Activated naive CD4-positive, alpha-beta T cell treated with Interleukin-2 at 50 U/mL for 16 hours (primary cell): ENCODE measurements at regions not wholly inside any gene's neighbourhood (a gene's known extent, or its start where the extent isn't known, plus 50 kb on each side); places are given as distances from the start of the nearest gene placed in this dataset.

Experiments used
- DNase-seq: peaks from one replicate; pipeline ENCODE4 v3.0.0-alpha.2; 2020

DNA sequence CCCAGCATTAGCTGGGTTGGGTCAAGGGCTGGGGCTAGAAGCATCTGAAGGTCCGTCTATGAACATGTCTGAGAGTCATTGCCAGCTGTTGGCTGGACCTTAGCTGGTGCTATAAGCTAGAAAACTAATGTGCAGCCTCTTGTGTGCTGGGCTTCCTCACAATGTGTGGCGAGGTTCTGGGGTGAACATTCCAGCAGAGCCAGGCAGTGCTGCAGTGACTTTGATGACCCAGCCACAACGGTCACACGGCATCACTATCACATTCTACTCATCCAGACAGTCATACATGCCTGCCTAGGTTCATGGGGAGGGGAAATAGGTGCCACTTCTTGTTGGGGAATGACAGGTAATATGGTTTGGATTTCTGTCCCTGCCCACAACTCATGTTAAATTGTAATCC, 260.5 kb downstream of the CYP26B1 start:
- no peak for DNase-seq

GRCh38 chr2:71886241-71886640, 261.4 kb downstream of the CYP26B1 start:
- no peak for DNase-seq

GRCh38 chr2:71884303-71885042, 263.2 kb downstream of the CYP26B1 start:
- no peak for DNase-seq

- no peak for DNase-seq
These were observed 264.7 kb downstream of the CYP26B1 start for GRCh38 chr2:71882949-71883472.

DNA sequence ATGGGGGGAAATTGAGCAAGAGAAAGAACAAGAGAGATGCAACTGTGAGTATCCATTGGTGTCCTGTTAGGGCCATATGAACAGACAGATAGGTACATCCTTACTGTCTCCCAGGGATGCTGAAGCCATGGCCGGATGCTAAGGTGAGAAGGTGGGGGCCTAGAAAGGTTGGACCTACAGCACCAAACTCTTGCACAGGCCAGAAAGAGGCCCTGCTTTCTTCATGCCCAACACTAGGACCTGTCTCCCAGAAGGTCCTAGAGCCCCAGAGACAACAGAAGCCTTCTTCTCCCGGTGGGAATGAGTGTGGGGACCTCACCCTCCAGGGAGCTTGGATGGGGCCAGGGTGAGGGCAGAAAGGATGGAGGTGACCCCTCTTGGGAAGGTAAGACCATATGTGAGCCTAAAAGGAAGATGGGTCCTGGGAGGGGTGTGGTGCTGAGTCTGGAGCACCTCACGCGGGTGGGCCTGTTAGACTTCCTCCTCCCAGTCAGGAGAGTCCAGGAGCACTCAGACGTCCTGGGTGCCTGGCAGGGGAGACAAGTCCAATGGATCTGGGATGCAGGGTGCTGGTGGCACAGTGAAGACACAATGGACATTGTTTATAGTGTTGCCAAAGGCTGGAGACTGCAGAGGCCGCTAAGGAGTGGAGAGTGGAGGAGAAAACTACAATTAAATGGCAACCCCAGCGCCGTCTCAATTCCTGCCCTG, 265.3 kb downstream of the CYP26B1 start:
- DNase-seq, result no peak

DNA sequence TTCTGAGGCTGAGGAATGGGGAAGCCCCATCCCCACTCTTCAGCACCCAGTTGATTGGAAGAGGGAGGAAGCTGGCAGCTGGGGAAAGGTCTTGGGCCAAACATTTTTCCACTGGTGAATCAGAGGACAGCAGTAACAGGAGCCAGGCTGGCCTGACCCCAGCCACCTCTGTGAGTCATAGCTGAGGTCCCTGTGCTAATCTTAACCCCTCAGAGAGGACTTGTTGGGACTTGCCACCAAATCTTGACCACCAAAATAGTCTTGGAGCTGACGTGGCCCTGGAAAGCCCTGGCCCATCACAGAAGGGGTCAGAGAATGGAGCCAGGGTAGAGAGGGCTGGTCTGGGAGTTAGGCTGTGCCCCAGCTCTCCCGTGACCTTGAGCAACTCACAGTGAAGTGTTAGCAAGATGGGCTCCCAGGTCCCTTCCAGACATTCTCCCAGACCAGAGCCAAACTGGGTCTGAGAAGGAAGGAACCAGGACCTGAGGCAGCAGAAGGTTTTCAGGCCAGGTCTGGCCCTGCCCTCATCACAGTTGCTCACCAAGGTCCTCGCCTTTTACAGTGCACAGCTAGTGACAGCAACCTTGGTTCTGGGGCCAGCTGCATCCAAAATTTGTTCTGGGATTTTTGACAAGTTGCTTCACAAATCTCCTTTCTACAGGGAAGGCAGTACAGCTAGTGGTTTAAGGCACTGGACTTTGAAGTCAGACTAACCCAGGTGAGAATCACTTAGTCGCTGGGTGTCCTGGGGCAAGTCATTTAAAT, 266.6 kb downstream of the CYP26B1 start:
- no peak for DNase-seq

DNA sequence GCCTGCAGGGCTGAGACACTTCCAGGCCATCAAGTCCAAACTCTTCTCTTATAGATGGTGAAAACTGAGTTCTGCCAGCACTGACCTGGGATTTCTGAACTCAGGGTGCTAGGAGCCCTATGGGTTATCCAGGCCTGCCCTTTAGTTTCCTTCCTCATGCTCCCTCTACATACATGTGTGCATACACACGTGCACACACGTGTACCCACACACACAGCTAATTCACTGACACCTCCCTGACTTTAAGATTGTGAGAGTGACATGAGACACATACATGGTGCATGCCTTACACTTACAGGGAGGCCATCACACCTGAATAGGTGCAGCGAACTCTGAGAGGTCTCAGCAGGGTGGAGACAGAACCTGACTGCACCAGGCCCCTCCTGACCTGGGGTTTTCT, 267.4 kb downstream of the CYP26B1 start:
- DNase-seq, result no peak

DNA sequence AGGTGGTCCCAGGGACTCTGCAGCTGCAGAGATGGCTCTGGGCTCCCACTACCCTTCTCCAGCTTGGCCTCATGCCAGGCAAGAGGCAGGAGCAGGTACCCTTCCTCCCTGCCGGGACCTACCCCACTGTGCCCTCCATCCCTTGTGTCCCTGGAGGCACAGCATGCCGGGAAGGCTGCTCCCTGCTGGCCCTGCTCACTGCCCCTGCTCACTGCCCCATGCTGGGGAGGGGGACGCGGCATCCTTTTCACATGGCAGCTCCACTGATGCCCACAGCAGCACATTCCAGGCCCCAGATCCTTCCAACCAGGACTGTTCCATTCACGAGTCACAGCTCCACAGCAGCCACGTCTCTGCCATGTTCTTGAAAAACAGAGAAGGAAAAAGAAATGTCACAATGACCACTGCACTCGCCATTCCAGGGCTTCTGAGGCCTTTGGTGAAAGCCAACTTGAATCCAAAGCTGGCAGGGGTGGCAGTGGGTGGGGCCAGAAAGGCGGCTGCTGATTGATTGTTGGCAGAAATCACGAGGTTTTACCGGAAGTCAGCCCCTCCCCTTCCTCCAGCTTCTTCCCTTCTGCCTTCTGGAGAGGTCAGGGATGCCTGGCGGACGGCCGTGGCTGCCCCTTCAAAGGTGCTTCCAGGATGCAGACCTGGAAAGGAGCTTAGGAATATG, 268.0 kb downstream of the CYP26B1 start:
- DNase-seq, result no peak

GRCh38 chr2:71878626-71879508, 268.8 kb downstream of the CYP26B1 start:
- DNase-seq, result no peak

GRCh38 chr2:71877636-71878035, 270.0 kb downstream of the CYP26B1 start:
- DNase-seq, result no peak

DNA sequence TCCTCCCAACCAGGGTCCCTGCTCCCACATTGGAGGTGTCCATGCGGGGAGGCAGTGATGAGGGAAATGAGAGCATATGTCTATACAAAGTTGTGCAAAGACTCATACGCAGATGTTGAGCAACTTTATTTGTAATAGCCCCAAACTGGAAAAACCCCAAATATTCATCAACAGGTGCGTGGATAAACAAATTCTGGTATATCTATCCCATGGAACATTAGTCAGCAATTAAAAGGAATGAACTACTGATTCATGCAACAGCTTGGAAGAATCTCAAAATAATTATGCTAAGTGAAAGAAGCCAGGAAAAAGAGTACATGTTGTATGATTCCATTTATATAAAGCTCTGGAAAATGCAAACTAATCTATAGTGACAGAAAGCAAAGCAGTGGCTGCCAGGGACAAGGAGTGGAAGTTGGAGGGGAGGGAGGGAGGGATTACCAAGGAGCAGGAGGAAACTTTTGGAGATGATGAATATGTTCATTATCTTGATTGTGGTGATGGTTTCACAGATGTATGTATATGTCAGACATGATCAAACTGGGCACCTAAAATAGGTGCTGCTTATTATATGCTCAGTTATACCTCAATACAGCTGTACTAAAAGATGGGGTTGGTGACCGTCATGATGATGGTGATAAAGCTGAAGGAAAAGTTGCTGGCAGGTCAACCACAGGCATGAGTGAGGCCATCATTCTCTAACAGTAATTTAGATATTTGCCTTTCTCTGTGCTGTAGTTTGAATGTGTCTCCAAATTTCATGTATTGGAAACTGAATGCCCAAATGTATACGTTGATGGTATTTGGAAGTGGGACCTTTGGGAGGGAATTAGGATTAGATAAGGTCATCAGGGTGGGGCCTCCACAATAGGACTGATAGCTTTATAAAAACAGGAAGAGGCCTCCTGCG, 270.9 kb downstream of the CYP26B1 start:
- DNase-seq, result no peak

GRCh38 chr2:71872466-71873051, 275.1 kb downstream of the CYP26B1 start:
- no peak for DNase-seq

GRCh38 chr2:71865391-71865965, 282.2 kb downstream of the CYP26B1 start:
- no peak for DNase-seq

GRCh38 chr2:71864085-71864484, 283.6 kb downstream of the CYP26B1 start:
- no peak for DNase-seq

GRCh38 chr2:71863396-71863795, 284.3 kb downstream of the CYP26B1 start:
- DNase-seq, result no peak

DNA sequence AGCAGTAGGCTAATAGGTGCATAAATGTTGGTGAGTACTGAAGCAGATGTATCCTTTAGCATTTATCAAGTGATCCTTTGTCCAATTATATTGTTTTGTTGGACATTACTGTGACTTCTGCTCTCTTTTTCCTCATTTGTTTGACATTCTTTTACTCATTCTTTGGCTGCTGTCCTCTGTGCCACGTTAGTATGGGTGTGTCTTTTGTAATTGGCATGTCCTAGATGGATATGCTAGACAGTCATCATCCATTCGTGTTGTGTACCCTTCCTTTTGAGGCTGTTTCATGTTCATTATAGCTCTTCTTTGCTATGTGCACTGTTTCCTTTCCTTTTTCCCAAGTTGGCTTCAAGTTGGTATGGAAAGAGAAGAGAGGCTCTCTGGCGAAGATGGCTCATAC, 284.7 kb downstream of the CYP26B1 start:
- no peak for DNase-seq

GRCh38 chr2:71861186-71862160, 286.2 kb downstream of the CYP26B1 start:
- DNase-seq, result no peak

DNA sequence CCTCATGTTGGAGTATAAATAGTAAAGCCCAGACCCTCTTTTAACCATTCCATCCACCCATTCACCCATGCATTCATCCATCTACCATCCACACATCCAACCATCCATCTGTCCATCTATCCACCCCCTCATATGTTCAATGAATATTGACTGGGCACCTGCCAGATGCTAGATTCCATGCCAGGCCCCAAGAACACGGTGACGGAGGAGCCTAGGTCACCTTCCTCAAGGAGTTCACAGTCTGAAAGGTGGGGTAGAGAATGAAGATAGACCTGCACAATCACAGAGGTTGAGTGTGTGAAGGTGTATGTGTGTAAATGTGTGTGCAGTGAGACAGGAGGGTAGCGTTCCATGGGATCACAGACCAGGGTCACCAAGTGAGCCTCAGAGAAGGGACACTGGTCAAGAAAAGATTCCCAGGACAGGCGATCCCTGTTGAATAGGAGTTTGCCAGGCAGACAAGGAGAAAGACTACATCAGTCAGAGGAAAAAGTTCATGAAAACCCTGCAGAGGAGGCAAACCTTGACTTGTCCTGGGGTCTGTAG, 287.2 kb downstream of the CYP26B1 start:
- no peak for DNase-seq
